ENCODE measurements at regions not wholly inside any gene's neighbourhood (a gene's known extent, or its start where the extent isn't known, plus 50 kb on each side); places are given as distances from the start of the nearest gene placed in this dataset.

DNA sequence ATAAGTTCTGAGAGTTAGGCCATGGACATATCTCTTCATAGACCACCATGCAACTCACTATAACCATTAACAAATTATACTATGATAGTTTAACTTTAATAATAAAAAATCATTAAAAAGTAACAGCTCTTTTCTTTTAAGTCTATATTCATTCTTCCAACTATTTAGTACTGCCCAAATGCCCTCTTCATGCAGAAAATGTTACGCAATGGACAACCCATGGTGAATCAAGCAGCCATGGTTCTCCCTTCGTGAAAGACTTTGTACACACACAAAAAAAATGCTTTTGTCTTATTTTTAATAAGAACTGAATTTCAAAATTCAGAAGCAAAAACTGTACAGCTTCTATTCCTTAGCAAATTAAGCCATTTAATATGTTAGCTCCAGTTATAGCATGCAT lies 401.1 kb downstream of the EFNA5 start:
- no peak for DNase-seq (ENCODE audit: low read depth, low spot score)
- H3K4me3 ChIP-seq (ENCODE audit: low read length) = no peak overlapping the region

- DNase-seq (ENCODE audit: low read depth, low spot score) = no peak
- no peak overlapping the region for H3K4me3 ChIP-seq (ENCODE audit: low read length)
Observed at GRCh38 chr5:107269256-107269655, 401.5 kb downstream of the EFNA5 start.

DNA sequence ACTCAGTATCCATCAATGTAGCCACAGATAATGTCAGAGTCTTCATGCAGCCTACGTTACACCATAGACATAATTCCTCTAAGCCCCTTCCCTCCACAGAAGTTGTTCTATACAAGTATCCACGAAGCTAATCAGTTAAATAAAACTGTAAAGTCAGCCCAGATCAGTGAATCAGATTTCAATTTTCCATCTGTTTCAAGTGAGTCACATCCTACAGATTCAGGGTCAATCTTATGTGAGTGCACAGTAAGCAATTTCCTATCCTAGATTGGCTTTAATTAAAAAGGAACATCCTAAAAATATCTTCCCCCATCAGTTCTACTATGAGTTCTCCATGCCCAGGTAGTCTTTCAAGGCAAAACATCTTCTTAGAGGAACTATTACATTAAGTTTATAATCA lies 402.5 kb downstream of the EFNA5 start:
- no peak for DNase-seq (ENCODE audit: low read depth, low spot score)
- H3K4me3 ChIP-seq (ENCODE audit: low read length) = no peak overlapping the region

DNA sequence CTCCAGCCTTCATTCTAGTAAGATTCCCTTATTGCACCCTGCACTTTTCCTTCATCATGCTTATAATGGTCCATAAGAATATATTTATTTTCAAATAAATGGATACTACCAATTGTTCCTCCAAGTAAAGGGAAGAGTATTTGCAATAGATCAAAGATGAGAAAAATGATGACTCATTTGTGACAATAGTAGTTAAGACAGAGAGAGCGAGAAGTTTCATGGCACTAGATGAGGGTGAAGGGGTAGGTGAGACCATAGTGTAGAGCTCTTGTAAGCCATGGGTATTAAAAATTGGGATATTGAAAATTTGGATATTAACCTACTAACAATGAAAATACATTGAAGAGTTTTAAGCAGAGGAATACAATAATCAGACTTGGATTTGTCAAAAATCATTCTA lies 404.6 kb downstream of the EFNA5 start:
- DNase-seq (ENCODE audit: low read depth, low spot score) = no peak
- no peak overlapping the region for H3K4me3 ChIP-seq (ENCODE audit: low read length)

- DNase-seq (ENCODE audit: low read depth, low spot score) = no peak
- no peak overlapping the region for H3K4me3 ChIP-seq (ENCODE audit: low read length)
Observed at GRCh38 chr5:107265193-107265592, 405.5 kb downstream of the EFNA5 start.

DNA sequence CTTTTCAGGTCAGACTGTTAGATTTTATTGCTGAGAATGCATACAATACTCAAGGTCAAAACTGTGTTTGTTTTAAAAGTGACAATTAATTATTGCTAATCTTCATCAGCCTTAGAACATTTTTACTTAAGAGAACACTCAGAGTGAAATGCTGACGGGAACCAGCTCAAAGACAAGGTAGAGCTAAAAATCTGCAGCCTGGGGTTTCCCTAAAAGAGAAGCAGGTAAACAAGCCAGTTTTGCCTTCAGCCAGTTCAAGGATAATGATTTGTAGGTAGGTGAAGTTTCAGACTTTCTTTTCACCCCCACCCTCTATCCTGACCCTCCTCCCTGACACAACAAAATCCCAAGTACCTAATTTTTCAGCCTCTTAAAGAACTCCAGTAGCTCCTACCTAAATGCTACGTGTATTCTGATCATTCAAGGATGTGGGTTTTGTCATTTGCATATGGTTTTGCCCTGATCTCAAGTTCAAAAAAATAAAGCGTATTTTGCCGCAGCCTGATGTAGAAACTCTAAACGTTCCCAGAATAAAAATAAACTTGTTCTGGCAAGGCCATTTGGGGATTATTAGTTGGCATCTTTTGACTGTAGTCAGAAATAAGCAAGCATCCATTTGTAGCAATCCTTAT lies 407.2 kb downstream of the EFNA5 start:
- no peak for DNase-seq (ENCODE audit: low read depth, low spot score)
- H3K4me3 ChIP-seq (ENCODE audit: low read length) = no peak overlapping the region

- DNase-seq (ENCODE audit: low read depth, low spot score) = no peak
- no peak overlapping the region for H3K4me3 ChIP-seq (ENCODE audit: low read length)
Observed at GRCh38 chr5:107257885-107258520, 412.7 kb downstream of the EFNA5 start.

DNA sequence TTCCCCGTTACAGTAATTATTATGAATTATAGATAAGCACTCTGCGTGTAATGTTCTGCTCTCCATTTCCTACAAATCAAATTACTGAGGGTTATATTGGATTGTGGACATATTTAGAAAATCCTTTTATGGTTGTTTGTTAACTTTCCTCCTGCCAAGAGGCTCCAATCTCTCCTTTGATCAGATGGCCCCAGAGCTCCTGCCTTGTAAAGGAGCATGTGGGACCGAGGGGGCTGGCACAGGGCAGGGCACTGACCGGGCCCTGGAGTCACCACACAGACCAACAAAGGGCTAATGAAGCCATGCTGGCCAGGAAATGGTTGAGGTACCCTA lies 415.9 kb downstream of the EFNA5 start:
- H3K4me3 ChIP-seq (ENCODE audit: low read length) = no peak overlapping the region
- no peak for DNase-seq (ENCODE audit: low read depth, low spot score)

DNA sequence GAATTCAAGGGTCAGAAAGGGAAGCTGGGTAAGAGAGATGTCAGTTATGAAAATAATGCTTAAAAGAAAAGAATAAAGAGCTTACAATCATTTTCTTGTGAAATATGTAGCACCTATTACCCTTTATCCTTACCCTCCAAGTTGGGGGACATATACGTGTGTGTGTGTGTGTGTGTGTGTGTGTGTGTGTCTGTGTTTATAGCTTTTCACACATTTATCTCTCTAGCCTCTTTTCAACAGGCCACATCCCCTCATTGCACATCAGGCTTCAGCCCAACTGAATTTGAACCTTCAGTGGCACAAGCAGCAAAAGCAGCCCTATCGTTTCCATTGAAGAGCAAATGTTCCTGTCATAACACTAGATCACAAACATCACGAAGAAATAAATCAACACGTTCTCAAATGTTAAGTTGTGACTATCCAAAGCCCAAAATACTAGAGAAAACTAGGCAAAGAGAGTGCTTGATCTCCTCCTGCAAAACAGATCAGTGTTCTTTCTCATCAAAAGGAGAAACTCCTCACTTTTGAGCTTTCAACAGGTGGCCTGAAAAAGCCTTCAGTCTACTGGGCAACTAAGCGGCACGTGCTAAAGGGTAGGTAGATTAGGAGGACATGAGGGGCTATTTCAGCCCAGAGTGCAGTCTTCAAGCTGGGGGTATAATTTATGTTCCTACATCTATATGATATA lies 416.4 kb downstream of the EFNA5 start:
- H3K4me3 ChIP-seq (ENCODE audit: low read length) = no peak overlapping the region
- DNase-seq (ENCODE audit: low read depth, low spot score) = no peak

DNA sequence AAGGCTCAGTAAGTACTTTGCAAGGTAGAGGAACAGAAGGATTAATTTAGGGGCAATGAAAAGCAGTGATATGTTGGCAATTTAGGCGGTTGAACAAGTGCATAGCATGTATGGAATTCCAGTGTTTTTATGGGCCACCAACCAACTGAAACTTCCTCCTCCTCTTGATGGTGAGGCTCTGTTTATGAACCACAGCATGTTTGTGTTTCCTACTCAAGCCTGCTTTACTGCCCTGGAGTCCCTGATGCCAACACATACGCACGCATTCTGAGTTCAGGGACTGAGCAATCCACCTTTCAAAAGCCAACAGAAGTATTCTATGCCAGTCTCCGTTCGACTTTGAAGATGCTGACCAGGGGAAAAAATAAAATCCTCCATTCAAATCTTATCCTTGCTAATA lies 417.5 kb downstream of the EFNA5 start:
- DNase-seq (ENCODE audit: low read depth, low spot score) = no peak
- H3K4me3 ChIP-seq (ENCODE audit: low read length) = no peak overlapping the region

DNA sequence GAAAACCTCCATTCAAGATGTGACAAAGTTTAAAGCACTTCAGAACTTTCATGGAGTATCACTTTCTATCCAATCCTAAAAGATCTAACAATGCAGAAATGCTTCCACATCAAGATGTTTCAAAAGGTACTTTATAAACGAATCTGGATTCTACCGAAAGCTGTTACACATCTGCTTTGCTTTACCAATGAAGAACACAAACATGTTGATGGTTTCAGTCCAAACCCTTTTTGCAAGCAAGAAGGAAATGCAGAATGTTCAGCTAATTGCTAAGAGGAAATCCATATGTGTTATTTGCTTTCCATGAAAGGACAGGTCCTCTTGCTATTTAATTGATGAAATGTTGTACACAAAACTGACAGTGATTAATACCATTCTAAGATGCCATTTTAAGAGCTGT lies 419.6 kb downstream of the EFNA5 start:
- DNase-seq (ENCODE audit: low read depth, low spot score) = no peak
- no peak overlapping the region for H3K4me3 ChIP-seq (ENCODE audit: low read length)

DNA sequence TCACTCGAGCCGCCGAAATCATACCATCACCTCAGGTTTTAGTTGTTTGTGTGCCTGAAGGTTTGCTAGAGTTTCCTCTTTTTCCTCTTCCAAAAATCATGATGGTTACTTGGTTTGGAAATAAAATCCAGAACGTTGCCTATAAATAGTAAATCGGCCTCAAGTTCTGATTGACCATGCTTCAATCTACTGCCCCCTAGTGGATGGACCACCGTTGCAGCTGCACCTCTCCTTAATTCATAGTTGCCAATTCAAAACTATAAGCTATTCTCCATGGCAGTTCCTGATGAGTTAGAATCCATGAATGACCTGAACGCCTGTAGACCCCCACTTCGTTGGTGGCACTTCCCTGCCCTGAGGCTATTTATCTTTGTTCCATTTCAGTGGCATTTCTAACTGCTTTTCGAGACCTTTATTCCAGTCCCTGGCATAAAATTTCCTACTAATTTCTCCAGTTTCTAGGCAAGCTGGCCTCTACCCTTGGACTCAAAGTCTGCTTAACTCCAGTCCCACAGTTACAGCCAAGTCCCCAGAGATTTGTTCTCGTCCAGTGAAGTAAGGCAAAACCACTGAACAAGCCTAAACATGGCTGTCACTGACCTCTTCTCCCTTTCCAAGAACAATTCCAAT lies 422.6 kb downstream of the EFNA5 start:
- no peak overlapping the region for H3K4me3 ChIP-seq (ENCODE audit: low read length)
- peak; percentile 45 for DNase-seq (ENCODE audit: low read depth, low spot score)

DNA sequence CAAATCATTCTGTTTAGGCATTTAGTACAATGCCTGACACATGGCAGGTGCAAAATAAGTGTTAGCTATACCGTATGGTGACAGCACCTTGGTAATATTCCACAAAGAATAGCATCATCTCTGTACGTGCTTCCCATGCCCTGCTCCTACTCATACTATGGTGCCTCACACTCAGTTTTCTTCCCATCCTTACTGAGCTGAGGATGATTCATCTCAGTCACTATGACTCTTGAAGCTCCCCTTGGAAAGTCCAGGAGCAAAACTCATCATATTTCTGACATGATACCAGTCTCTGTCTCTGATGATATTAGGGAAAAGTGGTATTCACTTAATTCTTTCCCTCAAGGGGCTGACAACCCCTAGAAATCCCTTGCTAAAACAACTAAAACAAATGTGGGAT lies 423.3 kb downstream of the EFNA5 start:
- DNase-seq (ENCODE audit: low read depth, low spot score) = no peak
- no peak overlapping the region for H3K4me3 ChIP-seq (ENCODE audit: low read length)

DNA sequence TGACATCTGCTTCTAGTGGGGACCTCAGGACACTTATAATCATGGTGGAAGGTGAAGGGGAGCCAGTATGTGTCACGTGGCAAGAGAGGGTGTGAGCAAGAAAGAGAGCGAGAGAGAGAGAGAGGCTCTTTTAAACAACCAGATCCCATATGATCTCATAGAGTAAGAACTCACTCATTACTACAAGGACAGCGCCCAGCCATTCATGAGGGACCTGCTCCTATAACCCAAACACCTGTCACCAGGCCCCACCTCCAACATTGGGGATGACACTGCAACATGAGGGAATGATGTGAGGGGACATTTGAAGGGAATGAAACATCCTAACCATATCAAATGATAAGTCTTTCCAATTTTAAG lies 427.5 kb downstream of the EFNA5 start:
- no peak overlapping the region for H3K4me3 ChIP-seq (ENCODE audit: low read length)
- DNase-seq (ENCODE audit: low read depth, low spot score) = no peak

- H3K4me3 ChIP-seq (ENCODE audit: low read length) = no peak overlapping the region
- no peak for DNase-seq (ENCODE audit: low read depth, low spot score)
Observed at GRCh38 chr5:107242411-107243219, 428.1 kb downstream of the EFNA5 start.

DNA sequence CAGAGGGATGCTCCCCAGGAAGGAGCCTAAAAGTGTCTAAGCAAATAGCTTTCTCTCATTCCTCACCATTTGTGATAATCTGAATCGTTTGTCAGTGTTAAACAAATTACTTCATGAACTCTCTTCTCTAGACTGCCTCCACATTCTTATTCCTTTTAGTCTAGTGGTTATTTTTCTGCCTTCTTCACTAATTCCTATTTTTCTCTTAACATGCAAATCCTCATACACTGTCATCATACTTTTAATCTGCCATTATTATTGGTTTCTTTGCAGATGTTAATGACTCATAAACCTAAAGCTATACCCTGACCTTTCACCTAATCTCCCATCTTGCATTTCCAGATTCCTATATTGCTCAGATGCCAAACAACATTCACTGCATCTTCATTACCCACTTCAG lies 428.9 kb downstream of the EFNA5 start:
- DNase-seq (ENCODE audit: low read depth, low spot score) = no peak
- no peak overlapping the region for H3K4me3 ChIP-seq (ENCODE audit: low read length)

- H3K4me3 ChIP-seq (ENCODE audit: low read length) = no peak overlapping the region
- no peak for DNase-seq (ENCODE audit: low read depth, low spot score)
Observed at GRCh38 chr5:107235167-107235566, 435.6 kb downstream of the EFNA5 start.

- no peak overlapping the region for H3K4me3 ChIP-seq (ENCODE audit: low read length)
- DNase-seq (ENCODE audit: low read depth, low spot score) = no peak
Observed at GRCh38 chr5:107232788-107233187, 437.9 kb downstream of the EFNA5 start.

DNA sequence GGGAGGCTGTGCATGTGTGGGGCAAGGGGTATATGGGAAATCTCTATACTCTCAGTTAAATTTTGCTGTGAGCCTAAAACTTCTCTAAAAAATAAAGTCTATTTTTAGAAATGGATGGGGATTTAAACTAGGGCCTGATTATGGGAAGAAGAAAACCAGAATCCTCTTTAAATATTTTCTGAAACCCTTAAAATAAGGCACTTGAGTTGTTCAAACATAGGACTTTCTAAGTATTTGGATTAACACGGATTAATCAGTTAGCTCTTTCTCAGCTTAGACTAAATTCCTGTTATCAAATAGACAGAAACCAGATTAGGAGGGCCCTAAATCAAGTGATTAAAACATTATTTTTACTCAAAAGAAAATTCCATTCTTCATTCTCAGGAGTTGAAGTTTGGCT lies 438.4 kb downstream of the EFNA5 start:
- no peak for DNase-seq (ENCODE audit: low read depth, low spot score)
- no peak overlapping the region for H3K4me3 ChIP-seq (ENCODE audit: low read length)

- H3K4me3 ChIP-seq (ENCODE audit: low read length) = no peak overlapping the region
- no peak for DNase-seq (ENCODE audit: low read depth, low spot score)
Observed at GRCh38 chr5:107231191-107231590, 439.5 kb downstream of the EFNA5 start.
